ENCODE measurements at regions not wholly inside any gene's neighbourhood (a gene's known extent, or its start where the extent isn't known, plus 50 kb on each side); places are given as distances from the start of the nearest gene placed in this dataset.

DNA sequence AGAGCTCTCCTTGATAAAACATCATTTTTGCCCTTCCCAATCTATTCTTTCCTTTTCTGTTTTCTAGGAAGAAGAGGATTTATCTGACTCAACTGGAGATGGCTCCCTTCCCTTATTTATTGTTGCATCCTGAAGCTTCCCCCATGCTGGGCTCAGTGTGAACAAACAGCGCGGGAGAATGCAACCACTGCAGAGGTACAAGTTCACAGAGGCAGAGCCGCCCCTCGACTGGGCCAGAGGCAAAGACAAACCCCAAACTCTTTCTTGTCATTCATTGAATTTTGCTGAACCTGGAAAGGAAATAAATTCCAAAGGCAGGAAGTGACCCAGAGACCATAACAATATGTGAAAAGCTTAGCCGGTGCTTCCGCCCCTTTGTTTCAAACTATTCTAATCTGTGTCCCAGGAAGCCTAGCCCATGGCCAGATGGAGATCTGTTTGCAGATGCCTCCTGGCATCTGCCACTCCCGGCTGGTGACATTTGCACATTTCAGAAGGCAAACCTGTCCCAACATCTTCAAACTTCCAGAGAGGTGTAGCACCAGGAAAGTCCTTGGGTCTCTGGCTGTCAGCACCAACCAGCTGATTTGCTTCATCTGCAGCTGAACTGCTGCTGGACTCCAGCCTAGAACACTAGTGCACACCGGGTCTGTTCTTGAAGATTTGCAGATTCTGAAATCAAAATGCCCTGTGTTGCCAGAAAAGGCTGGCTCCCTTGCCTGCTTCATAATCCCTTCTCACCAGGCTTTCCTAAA, 79.4 kb upstream of the MAP4K3 start:
- TF ChIP-seq, protein P1, sequence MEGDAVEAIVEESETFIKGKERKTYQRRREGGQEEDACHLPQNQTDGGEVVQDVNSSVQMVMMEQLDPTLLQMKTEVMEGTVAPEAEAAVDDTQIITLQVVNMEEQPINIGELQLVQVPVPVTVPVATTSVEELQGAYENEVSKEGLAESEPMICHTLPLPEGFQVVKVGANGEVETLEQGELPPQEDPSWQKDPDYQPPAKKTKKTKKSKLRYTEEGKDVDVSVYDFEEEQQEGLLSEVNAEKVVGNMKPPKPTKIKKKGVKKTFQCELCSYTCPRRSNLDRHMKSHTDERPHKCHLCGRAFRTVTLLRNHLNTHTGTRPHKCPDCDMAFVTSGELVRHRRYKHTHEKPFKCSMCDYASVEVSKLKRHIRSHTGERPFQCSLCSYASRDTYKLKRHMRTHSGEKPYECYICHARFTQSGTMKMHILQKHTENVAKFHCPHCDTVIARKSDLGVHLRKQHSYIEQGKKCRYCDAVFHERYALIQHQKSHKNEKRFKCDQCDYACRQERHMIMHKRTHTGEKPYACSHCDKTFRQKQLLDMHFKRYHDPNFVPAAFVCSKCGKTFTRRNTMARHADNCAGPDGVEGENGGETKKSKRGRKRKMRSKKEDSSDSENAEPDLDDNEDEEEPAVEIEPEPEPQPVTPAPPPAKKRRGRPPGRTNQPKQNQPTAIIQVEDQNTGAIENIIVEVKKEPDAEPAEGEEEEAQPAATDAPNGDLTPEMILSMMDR (IDR thresholded peaks at IDR 0.05; ENCODE audit: insufficient read depth, low read depth, low read length, missing control alignments), result no peak
- no peak overlapping the region for H3K4me3 ChIP-seq (ENCODE audit: low read length)
- no peak for DNase-seq (ENCODE audit: low read depth)

- no peak overlapping the region for H3K4me3 ChIP-seq (ENCODE audit: low read length)
- DNase-seq (ENCODE audit: low read depth), result peak; percentile 31
- TF ChIP-seq, protein P1 (IDR thresholded peaks at IDR 0.05; ENCODE audit: insufficient read depth, low read depth, low read length, missing control alignments), result no peak
Observed at GRCh38 chr2:39517102-39517436, 80.0 kb upstream of the MAP4K3 start.

DNA sequence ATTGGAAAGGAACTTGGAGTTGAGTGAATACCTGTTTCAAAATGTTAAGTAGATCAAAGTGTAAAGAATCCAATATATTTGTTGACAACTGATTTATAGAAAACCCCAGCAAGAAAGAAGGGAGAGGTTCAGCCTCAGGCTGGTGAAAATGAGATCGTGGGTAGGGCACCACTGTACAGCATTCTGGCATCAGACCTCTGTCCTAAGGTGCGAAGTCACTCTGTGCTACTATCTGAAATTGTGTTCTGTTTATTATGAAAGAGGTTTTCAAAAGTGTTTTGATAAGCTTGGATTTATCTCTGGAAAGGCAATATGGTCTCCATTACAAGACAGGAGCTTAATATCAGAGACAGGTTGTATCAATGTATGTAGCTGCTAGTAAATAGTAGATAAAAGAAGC, 80.5 kb upstream of the MAP4K3 start:
- TF ChIP-seq, protein P1 (IDR thresholded peaks at IDR 0.05; ENCODE audit: insufficient read depth, low read depth, low read length, missing control alignments), result no peak
- H3K4me3 ChIP-seq (ENCODE audit: low read length), result no peak overlapping the region
- DNase-seq (ENCODE audit: low read depth), result no peak

DNA sequence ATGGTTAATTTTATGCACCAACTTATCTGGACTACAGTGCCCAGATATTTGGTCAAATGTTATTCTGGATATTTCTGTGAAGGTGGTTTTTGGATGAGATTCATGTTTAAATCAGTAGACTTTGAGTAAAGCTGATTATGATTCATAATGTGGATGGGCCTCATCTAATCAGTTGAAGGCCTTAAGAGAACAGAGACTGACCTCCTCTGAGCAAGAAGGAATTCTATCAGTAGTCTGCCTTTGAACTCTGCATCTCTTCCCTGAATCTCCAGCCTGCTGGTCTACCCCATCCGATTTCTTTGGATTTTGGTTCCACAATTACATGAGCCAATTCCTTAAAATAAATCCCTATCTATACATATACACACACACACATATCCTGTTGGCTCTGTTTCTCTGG, 82.8 kb upstream of the MAP4K3 start:
- TF ChIP-seq, protein P1 (IDR thresholded peaks at IDR 0.05; ENCODE audit: insufficient read depth, low read depth, low read length, missing control alignments), result no peak
- no peak for DNase-seq (ENCODE audit: low read depth)
- H3K4me3 ChIP-seq (ENCODE audit: low read length), result no peak overlapping the region

- H3K4me3 ChIP-seq (ENCODE audit: low read length), result no peak overlapping the region
- DNase-seq (ENCODE audit: low read depth), result no peak
- TF ChIP-seq, protein P1 (IDR thresholded peaks at IDR 0.05; ENCODE audit: insufficient read depth, low read depth, low read length, missing control alignments), result no peak
Observed at GRCh38 chr2:39521876-39522517, 84.9 kb upstream of the MAP4K3 start.

GRCh38 chr2:39522518-39522877, 85.4 kb upstream of the MAP4K3 start:
- TF ChIP-seq, protein P1 (IDR thresholded peaks at IDR 0.05; ENCODE audit: insufficient read depth, low read depth, low read length, missing control alignments), result no peak
- DNase-seq (ENCODE audit: low read depth), result no peak
- H3K4me3 ChIP-seq (ENCODE audit: low read length), result no peak overlapping the region

All from epithelial cell of esophagus (primary cell).